ENCODE measurements at regions not wholly inside any gene's neighbourhood (a gene's known extent, or its start where the extent isn't known, plus 50 kb on each side); places are given as distances from the start of the nearest gene placed in this dataset.

- no peak for DNase-seq
Observed at GRCh38 chr12:94813314-94813713, 163.0 kb upstream of the TMCC3 start.

- no peak for DNase-seq
Observed at GRCh38 chr12:94812345-94812744, 162.0 kb upstream of the TMCC3 start.

GRCh38 chr12:94811611-94812010 is 161.3 kb upstream of the TMCC3 start:
- no peak for DNase-seq

GRCh38 chr12:94807951-94808350 is 157.6 kb upstream of the TMCC3 start:
- no peak for DNase-seq

- DNase-seq = no peak
Observed at GRCh38 chr12:94806617-94807016, 156.3 kb upstream of the TMCC3 start.

GRCh38 chr12:94805749-94806529 is 155.6 kb upstream of the TMCC3 start:
- no peak for DNase-seq

- DNase-seq = no peak
Observed at GRCh38 chr12:94803939-94804338, 153.6 kb upstream of the TMCC3 start.

GRCh38 chr12:94802796-94803195 is 152.4 kb upstream of the TMCC3 start:
- DNase-seq = no peak

GRCh38 chr12:94801745-94802144 is 151.4 kb upstream of the TMCC3 start:
- no peak for DNase-seq

GRCh38 chr12:94799136-94799535 is 148.8 kb upstream of the TMCC3 start:
- DNase-seq = no peak

- DNase-seq = no peak
Observed at GRCh38 chr12:94798113-94798512, 147.8 kb upstream of the TMCC3 start.

GRCh38 chr12:94795520-94795919 is 145.2 kb upstream of the TMCC3 start:
- no peak for DNase-seq

- DNase-seq = no peak
Observed at GRCh38 chr12:94795044-94795443, 144.7 kb upstream of the TMCC3 start.

GRCh38 chr12:94793191-94793595 is 142.8 kb upstream of the TMCC3 start:
- DNase-seq = no peak

GRCh38 chr12:94792693-94793092 is 142.3 kb upstream of the TMCC3 start:
- no peak for DNase-seq

- no peak for DNase-seq
Observed at GRCh38 chr12:94791933-94792332, 141.6 kb upstream of the TMCC3 start.

GRCh38 chr12:94790825-94791224 is 140.5 kb upstream of the TMCC3 start:
- no peak for DNase-seq

- no peak for DNase-seq
Observed at GRCh38 chr12:94790370-94790769, 140.0 kb upstream of the TMCC3 start.

- no peak for DNase-seq
Observed at GRCh38 chr12:94789510-94790225, 139.3 kb upstream of the TMCC3 start.

- no peak for DNase-seq
Observed at GRCh38 chr12:94788298-94788697, 137.9 kb upstream of the TMCC3 start.

- DNase-seq = no peak
Observed at GRCh38 chr12:94786906-94787305, 136.5 kb upstream of the TMCC3 start.

- no peak for DNase-seq
Observed at GRCh38 chr12:94783862-94784261, 133.5 kb upstream of the TMCC3 start.

- DNase-seq = no peak
Observed at GRCh38 chr12:94783343-94783742, 133.0 kb upstream of the TMCC3 start.

GRCh38 chr12:94781835-94782234 is 131.5 kb upstream of the TMCC3 start:
- DNase-seq = no peak

- no peak for DNase-seq
Observed at GRCh38 chr12:94779485-94779884, 129.1 kb upstream of the TMCC3 start.

All from CD4-positive, alpha-beta T cell treated with Interferon gamma for 1 hour (primary cell).